GM19467 (cell line): ENCODE measurements at regions not wholly inside any gene's neighbourhood (a gene's known extent, or its start where the extent isn't known, plus 50 kb on each side); places are given as distances from the start of the nearest gene placed in this dataset.

Source experiments
- ATAC-seq: cut with Tn5 transposase; IDR thresholded peaks from one replicate; pipeline ENCODE4 v1.9.1; 2021; ENCODE audit warnings: mild to moderate bottlenecking, moderate library complexity; ENCODE audit not compliant: unreplicated experiment

DNA sequence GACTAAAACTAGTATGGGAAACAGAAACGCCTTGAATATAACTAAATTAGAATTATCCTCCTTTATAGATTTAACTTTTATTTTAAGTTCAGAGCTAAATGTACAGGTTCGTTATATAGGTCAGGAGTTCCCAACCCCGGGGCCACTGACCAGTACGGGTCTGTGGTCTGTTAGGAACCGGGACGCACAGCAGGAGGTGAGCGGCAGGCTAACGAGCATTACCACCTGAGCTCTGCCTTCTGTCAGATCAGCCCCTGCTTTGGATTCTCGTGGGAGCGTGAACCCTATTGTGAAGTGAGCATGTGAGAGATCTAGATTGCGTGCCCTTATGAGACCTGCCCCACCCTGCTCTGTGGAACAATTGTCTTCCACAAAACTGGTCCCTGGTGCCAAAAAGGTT lies 51.0 kb downstream of the FAT4 start:
- ATAC-seq: no peak

DNA sequence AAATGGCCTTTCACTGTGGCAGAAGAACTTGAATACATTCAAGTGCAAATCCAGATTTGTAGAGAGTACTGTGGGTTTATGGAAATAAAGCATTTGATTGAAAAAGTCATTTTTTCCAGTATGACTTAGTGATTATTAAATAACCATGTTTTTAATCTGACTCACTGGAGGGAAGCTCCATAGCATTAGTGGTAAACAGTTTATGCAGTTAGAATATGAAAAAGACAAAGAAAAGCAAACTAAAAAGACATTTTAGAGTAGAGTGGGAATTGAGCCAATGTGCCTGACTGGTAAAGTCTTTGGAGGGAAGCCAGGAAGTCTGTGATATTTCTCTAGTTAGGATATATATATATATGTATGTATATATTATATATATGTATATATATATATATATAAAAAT lies 53.4 kb downstream of the FAT4 start:
- ATAC-seq: no peak

DNA sequence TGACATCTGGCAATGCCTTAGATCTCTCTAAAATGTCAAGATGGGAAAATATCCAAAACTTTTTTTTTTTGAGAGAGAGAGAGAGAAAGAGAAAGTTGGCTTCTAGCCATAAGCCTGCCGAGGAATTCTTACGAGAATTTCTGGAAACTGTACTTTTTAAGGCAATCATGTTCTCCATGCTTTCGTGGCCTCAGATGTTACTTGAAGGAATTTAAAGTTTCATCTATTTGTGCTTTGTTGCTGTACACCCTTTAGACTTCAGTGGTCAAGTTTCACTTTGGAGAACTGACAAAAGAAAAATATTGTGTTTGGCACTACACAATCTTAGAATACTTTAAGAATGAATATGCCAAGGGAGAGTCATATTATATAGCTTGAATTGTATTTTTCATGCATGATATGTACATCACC lies 53.9 kb downstream of the FAT4 start:
- ATAC-seq: no peak

DNA sequence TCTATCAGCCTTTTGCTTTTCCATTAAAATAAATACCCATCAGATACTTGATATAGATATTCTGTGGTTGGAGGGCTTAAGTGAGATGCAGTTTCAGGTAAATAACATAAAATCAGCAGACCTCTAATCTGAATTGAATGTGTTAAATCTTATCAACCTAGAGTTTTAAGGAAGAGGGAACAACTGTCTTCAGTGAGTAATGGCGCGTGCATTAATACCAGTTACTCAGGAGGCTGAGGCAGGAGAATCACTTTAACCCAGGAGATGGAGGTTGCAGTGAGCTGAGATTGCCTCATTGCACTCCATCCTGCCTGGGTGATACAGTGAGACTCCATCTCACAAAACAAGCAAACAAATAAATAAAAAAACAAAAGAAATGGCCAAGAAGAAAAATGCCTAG lies 54.3 kb downstream of the FAT4 start:
- ATAC-seq: no peak

DNA sequence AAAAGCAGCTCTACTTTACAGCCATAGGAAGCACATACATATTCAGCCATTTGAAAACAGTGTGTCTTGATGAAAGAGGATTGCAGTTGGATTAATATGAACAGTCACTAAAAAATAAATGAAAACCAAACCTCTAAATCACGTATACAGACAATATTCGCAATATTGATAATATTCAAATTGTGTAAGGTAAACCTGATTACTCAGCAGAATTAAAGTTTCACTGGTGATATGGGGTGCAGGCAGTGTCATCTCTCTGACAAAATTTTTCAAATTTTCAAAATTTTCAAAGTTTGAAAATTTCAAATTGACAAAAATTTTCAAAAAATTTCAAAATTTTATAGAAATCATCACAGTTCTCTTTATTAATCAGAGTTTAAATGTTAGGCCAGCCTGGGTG lies 55.7 kb downstream of the FAT4 start:
- ATAC-seq: no peak

DNA sequence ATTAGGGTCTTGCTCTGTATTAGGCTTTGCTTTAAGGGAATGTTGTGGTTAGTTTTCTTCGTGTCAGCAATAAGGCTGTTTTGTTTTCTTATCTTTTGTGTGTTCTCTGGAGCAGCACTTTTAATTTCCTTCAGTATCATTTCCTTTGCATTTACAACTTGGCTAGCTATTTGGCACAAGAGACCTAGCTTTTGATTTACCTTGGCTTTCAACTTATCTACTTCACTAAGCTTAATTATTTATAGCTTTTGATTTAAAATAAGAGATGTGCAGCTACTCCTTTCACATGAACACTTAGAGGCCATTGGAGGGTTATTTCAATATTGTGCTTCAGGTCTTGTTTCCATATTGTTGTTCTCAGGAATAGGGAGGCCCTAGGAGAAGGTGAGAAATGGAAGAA lies 68.2 kb downstream of the FAT4 start:
- ATAC-seq: no peak

DNA sequence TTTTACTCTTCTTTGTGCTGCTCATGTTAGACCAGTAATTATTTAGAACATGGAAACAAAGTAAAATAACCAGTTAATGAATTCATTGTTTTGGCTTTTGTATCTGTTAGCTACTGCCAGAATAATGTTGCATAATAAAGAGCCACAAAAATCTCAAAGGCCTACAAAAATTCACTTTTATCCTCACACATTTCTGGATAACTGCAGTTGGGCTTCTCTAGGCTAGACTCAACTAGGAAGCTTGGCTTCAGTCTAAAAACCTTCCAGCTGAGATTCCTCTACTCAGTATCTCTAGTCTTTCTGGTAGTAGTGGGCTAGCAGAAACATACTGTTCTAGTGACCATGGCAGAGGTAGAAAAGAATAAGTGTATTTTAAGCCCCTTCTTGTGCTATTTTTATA lies 73.0 kb downstream of the FAT4 start:
- no peak for ATAC-seq

DNA sequence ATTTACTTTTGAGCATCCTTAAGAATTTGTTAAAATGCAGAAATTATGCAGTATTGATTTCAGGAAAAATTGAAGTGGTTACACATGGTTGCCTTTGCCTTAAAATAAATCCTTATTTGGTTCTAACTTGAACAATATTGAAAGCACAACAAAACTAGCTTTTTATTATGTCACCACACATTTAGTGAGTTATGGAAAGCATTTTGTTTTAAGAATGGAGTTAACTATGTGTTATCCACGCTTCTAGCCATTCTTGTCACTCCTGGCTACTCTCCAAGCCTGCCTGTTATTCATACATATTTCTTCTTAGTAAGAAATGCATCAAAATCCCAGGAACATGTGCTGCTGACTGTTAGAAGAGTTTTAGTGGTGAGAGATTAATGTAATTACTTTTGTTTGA lies 73.9 kb downstream of the FAT4 start:
- ATAC-seq: no peak

DNA sequence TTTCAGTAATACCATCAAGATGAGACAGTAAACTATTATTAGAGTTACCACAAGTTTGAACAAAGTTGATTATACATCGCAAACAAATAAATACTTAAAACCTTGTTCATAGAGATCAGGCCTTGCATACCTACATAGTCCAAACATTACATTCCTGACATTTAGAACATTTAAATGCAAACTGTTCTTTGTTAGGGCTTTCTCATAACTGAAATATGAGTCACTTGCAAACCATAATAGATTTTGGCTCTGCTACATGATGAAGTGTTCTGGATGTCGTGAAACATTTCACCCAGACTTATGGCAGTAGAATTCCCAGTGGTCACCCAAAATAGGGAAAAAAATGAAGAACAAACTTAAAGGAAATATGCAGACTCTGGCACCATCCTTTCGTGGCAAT lies 75.0 kb downstream of the FAT4 start:
- ATAC-seq: no peak

DNA sequence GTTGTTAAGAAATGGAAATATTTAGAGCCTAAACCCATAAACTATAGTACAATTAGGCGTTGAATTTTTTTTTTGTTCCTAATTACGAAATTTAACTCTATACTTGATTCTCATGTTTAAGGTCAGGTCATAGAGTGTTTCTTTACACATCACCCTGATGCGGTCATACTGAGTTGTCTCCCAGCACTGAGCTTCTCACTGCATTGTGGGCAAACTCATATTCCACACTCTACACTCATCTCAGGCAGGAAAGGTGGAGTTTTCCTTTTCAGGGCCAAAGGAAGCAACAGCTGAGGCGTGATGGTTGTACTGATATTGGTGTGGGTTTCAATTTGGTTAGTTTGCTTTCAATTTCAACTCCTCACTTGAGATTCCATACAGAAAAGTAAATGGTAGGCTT lies 75.4 kb downstream of the FAT4 start:
- no peak for ATAC-seq

DNA sequence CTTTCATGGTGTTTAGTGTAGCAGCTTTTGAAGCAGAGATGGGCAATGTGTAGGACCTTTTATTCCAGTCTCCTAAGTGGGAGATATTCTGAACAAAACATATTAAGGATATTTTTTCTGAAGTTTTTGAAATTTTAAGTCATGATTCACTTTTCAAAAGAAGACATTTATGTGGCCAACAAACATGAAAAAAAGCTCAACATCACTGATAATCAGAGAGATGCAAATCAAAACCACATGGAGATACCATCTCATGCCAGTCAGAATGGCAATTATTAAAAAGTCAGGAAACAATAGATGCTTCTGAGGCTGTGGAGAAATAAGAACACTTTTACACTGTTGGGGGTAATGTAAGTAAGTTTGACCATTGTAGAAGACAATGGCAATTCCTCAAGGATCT lies 76.0 kb downstream of the FAT4 start:
- ATAC-seq: no peak

DNA sequence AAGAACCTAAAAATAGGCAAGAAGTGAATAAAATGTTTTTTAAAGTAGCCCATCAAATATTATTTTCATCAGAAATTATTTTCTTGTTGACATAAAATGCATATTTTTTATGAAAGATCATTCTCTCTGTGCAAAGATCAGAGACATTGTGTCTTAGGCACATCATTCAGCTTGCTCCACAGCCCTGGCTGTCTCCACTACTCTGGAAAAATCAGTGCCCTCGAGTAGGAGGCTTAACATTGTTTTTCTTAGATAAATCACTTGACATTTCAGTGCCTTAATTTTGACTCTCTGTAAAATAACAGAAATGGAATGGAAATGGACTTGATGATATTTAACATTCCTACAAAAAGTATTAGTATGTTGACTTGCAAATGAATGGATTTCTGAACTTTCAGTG lies 77.9 kb downstream of the FAT4 start:
- ATAC-seq: no peak

DNA sequence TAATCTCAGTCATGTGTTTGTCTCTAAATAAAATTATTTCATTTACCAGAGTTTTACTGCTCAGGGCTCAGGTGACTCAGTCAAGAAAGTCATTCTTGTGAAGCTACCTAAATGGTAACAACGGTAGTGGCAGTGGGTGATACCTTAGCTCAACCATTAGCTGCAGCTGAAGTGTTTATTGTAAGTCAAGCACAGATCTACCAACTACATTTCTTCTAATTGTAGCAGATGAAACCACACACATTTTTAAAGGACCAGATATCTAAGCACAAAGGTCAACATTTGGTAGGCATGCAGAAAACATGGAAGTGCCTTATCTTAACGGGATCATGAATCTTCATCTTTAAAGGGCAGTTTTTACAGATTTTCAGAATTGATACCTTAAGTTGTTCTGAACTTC lies 79.1 kb downstream of the FAT4 start:
- ATAC-seq: no peak

DNA sequence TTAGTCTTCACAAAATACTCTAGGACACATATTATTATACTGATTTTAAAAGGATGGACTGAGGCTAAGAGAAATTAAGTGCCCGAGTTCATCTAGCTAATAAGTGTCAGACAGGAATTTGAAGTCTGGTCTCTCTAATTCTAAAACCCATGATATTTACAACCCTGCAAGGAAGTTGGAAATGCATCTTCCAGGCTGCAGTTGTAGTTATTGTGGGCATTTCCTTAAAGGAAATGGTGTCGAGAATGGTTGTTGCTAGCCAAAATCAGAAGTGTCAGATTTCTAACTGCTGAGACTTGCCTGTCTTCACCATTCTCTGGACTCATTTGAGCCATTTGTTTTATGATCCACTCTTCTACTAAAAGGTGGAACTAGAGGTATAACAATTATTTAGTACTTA lies 82.5 kb downstream of the FAT4 start:
- ATAC-seq: no peak

DNA sequence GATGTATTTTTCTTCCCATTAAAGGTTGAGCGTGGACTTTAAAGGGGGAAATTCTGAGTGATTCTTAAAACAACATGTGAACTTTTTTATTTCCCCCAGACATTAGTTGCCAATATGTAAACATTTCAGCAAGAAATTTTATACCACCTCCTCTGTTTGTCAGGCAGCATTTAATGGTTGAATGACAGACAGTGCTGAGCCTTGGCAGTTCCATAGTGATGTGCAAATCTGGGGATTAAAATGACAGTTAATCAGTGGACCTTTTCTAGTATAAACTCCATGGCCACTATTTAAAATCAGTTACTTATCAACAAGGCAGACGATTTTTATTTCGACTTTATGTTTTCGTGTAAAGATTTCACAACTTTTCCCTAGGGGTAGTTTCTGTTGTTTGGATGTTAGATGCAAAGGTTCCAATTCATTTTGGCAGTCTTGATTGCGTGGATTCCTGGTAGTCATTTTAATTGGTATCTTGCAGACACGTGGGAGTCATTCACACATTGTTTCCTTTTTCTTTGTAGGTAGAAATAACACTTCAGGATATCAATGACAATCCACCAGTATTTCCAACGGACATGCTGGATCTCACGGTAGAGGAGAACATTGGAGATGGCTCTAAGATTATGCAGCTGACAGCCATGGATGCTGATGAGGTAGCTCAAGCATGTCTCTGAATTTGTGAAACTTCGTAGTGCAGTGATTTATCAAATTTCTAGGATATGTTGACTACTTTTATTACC lies 83.7 kb downstream of the FAT4 start:
- no peak for ATAC-seq

DNA sequence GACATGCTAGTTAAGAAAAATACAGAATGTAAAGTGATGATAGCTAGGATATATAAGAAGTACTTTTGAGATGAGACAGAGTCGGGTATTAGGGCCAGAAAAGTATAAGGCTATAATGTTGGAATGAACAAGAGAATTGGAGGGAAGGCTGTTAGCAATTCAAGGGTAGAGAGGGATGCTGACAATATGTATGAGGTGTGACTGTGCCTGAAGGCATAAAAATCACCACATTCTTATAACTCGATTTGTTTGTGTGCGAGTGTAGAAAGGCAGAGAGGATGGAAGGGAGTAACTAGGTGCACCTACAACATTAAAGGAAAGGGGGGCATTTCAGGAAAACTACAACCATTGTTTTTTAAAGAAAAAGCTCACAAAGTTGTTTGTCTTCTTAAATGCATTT lies 86.0 kb downstream of the FAT4 start:
- no peak for ATAC-seq

DNA sequence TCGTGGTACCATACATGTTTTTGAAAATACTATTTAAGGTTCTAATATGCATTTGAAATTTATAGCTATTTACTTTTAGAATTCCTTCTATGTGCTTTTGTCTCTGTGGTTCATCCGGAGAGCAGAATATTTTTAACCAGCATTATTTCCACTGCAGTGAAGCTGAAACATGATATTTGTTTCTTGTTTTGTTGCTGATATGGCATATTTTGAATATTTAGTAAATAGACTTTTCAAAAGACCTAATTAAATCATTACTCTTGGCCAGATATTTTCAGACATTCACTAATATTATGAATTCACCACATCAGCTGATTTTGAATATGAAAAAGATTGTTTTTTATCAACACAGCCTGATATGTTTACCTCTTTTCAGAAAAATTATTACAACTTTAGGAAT lies 87.0 kb downstream of the FAT4 start:
- ATAC-seq: no peak

DNA sequence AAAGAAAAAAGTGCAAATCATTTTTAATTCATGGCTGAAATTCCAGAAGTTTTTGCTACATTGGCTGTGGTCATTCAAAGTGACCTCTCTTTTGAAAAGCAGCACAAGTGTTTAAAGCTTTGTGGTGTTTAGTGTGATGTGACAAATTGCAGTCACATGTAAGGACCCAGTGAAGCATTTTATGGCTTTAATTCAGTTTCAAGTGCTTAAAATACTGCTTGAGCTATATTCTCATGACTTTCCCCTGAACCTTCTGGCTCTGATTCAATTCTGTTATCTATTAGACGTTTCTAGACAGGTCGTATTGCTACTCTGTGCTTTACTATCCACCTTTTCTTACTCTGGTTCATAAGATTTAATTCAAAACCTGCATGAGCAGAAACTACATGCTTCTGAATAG lies 105.8 kb downstream of the FAT4 start:
- ATAC-seq: no peak

DNA sequence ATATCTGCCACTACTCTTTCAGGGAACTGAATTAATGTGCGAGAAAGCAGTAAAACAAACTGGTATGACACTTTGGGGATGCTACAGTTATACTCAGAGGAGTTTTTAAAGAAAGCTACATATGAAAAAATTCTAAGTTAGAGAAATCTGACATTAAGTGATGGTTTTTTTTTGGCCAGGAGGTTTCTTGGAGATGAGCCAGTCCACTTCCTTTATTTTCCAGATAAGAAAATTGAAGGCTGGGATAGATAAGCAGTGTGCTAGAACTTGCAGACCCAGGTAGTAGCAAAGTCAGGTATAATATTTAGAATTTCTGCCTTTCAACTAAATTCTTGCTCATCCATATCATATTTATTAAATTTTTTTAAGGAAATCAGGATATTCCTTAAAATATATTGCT lies 106.8 kb downstream of the FAT4 start:
- no peak for ATAC-seq

DNA sequence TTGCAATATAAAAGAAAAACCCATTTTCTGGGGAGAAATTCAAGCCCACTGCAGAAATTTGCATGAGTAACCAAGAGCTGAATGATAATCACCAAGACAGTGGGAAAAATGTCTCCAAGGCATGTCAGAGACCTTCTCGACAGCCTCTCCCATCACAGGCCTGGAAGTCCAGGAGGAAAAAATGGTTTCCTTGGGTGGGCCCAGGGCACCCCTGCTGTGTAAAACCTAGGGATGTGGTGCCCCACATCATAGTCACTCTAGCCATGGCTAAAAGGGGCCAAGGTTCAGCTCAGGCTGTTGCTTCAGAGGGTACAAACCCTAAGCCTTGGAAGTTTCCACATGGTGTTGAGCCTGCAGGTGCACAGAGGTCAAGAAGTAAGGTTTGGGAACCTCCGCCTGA lies 108.4 kb downstream of the FAT4 start:
- no peak for ATAC-seq

DNA sequence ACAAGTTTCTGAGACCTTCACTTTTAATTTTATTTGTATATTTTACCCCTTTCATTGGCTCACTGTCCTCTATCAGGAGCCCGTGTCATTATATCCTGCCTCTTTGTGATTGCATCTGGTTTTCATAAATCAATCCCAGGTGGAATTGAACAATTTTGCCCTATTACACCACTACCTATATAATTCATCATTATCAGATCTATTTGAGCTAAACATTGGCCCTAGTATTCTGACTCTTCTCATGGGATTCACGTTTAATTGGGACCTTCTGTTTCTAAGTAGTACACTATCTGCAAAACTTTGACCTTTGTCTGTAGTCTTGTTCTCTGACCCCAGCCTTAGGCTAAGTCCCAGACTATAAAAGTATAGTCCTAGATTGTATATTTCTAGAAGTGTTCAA lies 114.1 kb downstream of the FAT4 start:
- no peak for ATAC-seq

DNA sequence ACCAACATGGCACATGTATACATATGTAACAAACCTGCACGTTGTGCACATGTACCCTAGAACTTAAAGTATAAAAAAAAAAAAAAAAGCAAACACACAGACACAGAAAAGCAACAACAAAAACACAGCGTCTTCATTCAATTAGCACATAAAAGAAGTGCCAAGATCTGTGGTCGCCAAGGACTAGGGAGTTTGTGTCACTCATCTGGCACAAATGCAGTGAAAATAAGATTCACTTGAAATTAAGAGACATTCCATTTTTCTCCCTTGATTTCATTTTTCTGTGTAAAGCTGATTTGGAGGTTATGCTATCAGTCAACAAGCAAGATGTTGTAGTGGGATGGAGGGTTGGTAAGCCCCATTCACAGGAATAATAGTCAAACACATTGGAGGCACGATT lies 115.3 kb downstream of the FAT4 start:
- ATAC-seq: no peak

DNA sequence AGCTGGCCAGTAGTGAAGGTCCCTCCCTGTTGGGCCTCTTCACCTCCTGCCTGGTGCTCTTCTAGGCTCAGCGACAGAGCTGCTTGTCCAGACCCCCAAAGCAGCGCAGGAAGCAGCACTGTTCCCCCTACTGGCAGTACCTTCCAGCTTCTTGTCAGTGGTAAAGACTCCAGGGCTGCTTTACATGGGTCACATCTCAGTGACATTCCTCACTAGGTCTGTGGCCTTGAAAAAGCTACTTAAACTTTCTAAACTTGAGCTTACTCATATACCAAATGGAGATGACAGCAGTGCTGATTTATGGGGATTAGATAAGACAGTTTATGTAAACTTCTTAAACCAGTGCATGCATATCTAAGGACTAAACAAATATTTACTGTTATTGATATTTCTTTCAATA lies 117.3 kb downstream of the FAT4 start:
- ATAC-seq: no peak

DNA sequence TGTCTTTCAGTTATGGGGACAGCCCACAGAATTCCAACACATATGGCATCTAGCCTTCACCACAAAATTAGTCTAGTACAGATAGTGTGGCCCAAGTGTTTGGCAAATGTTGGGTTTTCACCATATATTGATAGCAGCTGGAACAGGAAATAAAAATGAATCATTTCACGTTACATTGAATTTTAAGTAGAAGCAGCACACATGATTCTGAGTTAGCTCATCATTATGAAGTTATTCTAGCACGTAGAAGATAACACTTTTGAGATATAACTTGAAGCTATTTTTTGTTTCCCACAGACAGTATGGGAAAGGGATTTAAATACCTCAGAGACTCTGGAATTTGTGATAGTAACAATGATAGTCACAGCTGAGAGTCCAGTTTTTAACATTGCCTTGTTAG lies 118.7 kb downstream of the FAT4 start:
- ATAC-seq: no peak
